Chondrocyte (in vitro differentiated cells): ENCODE measurements at regions not wholly inside any gene's neighbourhood (a gene's known extent, or its start where the extent isn't known, plus 50 kb on each side); places are given as distances from the start of the nearest gene placed in this dataset.
"Not testable (repeated sequence)": the region's sequence is repeated elsewhere in the genome, so short reads cannot be mapped to it uniquely, and the experiment has no call there.

Experiments
- DNase-seq: peaks from one replicate; pipeline ENCODE4 v3.0.0; 2021; ENCODE audit warnings: mixed read lengths, low spot score
- H3K27ac Mint-ChIP-seq: one replicate; pipeline ENCODE4 v1.8.0; 2021; ENCODE audit warnings: mild to moderate bottlenecking, moderate library complexity, mixed read lengths; ENCODE audit not compliant: unreplicated experiment
- H3K27me3 Mint-ChIP-seq: 2 replicates; pipeline ENCODE4 v1.8.0; 2021; ENCODE audit warnings: low read depth, mixed read lengths
- H3K36me3 Mint-ChIP-seq: 2 replicates; pipeline ENCODE4 v1.8.0; 2021; ENCODE audit warnings: low read depth, mixed read lengths
- H3K4me1 Mint-ChIP-seq: 2 replicates; pipeline ENCODE4 v1.8.0; 2021; ENCODE audit warnings: low read depth, mild to moderate bottlenecking, mixed read lengths
- H3K4me3 Mint-ChIP-seq: one replicate; pipeline ENCODE4 v1.8.0; 2021; ENCODE audit warnings: mild to moderate bottlenecking, moderate library complexity, mixed read lengths; ENCODE audit not compliant: unreplicated experiment
- H3K9me3 Mint-ChIP-seq: 2 replicates; pipeline ENCODE4 v1.8.0; 2021; ENCODE audit warnings: low read depth, mixed read lengths
- TF ChIP-seq, protein P1 (sequence below): fragments of 200-600 bp; sonication (generic); IDR thresholded peaks from 2 replicates; pipeline ENCODE4 v1.5.0; 2021; ENCODE audit warnings: antibody characterized with exemption, mild to moderate bottlenecking, moderate library complexity

DNA sequence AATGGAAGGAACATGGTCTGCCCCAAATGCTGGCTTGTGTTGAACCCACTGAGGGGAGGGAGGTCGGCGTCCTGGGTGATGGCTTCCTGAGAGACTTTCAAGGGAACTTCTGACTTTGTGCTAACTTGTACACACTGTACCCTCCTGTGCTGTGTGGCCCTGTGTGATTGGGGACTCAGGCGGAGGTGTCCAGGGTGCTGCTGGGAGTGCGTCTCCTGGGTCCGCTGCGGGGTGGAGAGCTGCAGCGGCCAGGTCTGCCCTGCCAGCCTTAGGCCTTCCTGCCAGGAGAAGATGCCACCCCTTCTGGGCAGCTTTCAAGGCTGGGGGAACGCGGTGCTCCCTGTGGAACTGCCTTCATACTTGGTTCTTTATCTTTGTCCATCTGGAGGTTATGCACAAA is 170.1 kb downstream of the URI1 start:
- no peaks in the 10 kb centered on the region for H3K36me3 Mint-ChIP-seq
- no peak overlapping the region for H3K4me3 Mint-ChIP-seq
- no peaks in the 10 kb centered on the region for H3K4me1 Mint-ChIP-seq
- H3K9me3 Mint-ChIP-seq, result no peaks in the 10 kb centered on the region
- no peak overlapping the region for H3K27ac Mint-ChIP-seq
- H3K27me3 Mint-ChIP-seq, result peaks cover 3% of the 10 kb centered on the region
- TF ChIP-seq, protein P1, sequence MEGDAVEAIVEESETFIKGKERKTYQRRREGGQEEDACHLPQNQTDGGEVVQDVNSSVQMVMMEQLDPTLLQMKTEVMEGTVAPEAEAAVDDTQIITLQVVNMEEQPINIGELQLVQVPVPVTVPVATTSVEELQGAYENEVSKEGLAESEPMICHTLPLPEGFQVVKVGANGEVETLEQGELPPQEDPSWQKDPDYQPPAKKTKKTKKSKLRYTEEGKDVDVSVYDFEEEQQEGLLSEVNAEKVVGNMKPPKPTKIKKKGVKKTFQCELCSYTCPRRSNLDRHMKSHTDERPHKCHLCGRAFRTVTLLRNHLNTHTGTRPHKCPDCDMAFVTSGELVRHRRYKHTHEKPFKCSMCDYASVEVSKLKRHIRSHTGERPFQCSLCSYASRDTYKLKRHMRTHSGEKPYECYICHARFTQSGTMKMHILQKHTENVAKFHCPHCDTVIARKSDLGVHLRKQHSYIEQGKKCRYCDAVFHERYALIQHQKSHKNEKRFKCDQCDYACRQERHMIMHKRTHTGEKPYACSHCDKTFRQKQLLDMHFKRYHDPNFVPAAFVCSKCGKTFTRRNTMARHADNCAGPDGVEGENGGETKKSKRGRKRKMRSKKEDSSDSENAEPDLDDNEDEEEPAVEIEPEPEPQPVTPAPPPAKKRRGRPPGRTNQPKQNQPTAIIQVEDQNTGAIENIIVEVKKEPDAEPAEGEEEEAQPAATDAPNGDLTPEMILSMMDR, result no peak
- no peak for DNase-seq

DNA sequence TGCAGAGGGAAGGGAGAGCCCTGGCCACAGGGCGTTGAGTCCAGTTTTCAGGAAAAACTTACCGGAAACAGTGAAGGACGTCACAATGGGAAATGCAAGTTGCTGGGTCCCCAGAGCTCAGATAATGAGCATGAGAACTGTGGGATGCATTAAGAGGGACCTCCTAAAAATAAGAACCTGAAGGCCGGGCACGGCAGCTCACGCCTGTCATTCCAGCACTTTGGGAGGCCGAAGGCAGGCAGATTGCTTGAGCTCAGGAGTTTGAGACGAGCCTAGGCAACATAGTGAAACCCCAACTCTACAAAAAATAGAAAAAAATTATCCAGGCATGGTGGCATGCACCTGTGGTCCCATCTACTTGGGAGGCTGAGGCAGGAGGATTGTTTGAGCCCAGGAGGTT is 170.6 kb downstream of the URI1 start:
- no peak overlapping the region for H3K4me3 Mint-ChIP-seq
- H3K9me3 Mint-ChIP-seq, result no peaks in the 10 kb centered on the region
- no peaks in the 10 kb centered on the region for H3K36me3 Mint-ChIP-seq
- H3K27ac Mint-ChIP-seq, result no peak overlapping the region
- DNase-seq, result no peak
- no peaks in the 10 kb centered on the region for H3K4me1 Mint-ChIP-seq
- TF ChIP-seq, protein P1, result no peak
- H3K27me3 Mint-ChIP-seq, result peaks cover 3% of the 10 kb centered on the region

DNA sequence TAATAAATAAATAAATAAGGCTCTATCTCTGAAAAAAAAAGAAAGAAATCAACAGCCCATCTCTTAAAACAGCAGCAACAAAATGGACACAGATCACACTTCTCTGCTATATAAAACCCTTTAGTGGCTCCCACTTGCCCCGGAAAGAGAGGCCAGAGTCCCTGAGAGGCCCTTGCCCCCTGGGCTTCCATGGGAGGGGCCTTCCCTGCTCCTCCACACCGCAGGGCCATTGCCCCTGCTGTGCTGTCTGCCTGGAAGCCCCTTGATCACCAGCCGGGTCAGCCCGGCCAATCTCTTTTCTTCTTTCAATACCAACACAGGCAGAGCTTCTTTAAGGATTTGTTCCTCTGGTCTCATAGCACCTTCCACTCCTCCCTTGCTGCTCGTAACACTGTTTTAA is 171.1 kb downstream of the URI1 start:
- H3K27me3 Mint-ChIP-seq, result peaks cover 3% of the 10 kb centered on the region
- TF ChIP-seq, protein P1, result no peak

DNA sequence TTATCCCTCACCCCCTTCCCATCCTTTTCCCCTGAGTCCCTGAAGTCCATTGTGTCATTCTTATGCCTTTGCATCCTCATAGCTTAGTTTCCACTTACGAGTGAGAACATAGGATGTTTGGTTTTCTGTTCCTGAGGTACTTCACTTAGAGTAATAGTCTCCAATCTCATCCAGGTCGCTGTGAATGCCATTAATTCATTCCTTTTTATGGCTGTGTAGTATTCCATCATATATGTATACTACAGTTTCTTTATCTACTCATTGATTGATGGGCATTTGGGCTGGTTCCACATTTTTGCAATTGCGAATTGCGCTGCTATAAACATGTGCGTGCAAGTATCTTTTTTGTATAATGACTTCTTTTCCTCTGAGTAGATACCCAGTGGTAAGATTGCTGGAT is 172.1 kb downstream of the URI1 start:
- not testable (repeated sequence) for H3K27me3 Mint-ChIP-seq, H3K4me3 Mint-ChIP-seq, H3K27ac Mint-ChIP-seq, H3K9me3 Mint-ChIP-seq, H3K36me3 Mint-ChIP-seq, H3K4me1 Mint-ChIP-seq, DNase-seq

More for the DNA sequence above, 171.1 kb downstream of the URI1 start:
- H3K9me3 Mint-ChIP-seq, result no peaks in the 10 kb centered on the region
- DNase-seq, result no peak
- no peaks in the 10 kb centered on the region for H3K36me3 Mint-ChIP-seq
- no peak overlapping the region for H3K27ac Mint-ChIP-seq
- no peaks in the 10 kb centered on the region for H3K4me1 Mint-ChIP-seq
- no peak overlapping the region for H3K4me3 Mint-ChIP-seq

DNA sequence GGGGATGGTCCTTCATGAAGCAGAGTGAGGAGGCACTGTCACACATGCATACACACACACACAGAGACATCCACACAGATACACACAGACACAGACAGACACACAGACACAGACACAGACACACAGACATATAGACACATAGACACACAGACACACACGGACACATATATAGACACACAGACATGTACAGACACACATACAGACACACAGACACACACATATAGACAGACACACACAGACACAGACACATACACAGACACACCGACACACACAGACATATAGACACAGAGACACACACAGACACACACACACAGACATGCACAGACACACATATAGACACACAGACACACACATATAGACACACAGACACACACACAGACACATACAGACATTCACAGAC is 173.9 kb downstream of the URI1 start:
- H3K27ac Mint-ChIP-seq, result no peak overlapping the region
- no peak overlapping the region for H3K4me3 Mint-ChIP-seq
- H3K36me3 Mint-ChIP-seq, result no peaks in the 10 kb centered on the region
- H3K9me3 Mint-ChIP-seq, result no peaks in the 10 kb centered on the region
- H3K4me1 Mint-ChIP-seq, result no peaks in the 10 kb centered on the region
- TF ChIP-seq, protein P1, result no peak
- DNase-seq, result no peak
- H3K27me3 Mint-ChIP-seq, result peaks cover 3% of the 10 kb centered on the region

DNA sequence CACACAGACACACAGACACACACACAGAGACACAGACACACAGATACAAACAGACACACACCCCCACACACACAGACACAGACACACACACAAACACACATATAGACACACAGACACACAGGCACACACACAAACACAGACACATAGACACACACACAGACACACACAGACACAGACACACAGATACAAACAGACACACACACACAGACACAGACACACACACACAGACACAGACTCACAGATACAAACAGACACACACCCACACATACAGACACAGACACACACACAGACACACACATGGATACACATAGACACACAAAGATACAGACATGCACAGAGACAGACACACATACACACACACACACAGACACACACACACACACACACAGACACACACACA is 174.5 kb downstream of the URI1 start:
- Mint-ChIP-seq H3K4me1 (no peaks in the 10 kb centered on the region), H3K36me3 (no peaks in the 10 kb centered on the region)

More for the DNA sequence above, 174.5 kb downstream of the URI1 start:
- Mint-ChIP-seq H3K27ac (no peak overlapping the region), H3K27me3 (peaks cover 3% of the 10 kb centered on the region), H3K9me3 (no peaks in the 10 kb centered on the region), H3K4me3 (no peak overlapping the region)
- TF ChIP-seq, protein P1, result no peak
- DNase-seq, result no peak
